HG03469 (cell line): ENCODE measurements at regions not wholly inside any gene's neighbourhood (a gene's known extent, or its start where the extent isn't known, plus 50 kb on each side); places are given as distances from the start of the nearest gene placed in this dataset.

Experiments
- ATAC-seq: cut with Tn5 transposase; IDR thresholded peaks from one replicate; pipeline ENCODE4 v1.9.1; 2021; ENCODE audit warnings: mild to moderate bottlenecking, moderate library complexity, moderate number of reproducible peaks; ENCODE audit not compliant: unreplicated experiment

- ATAC-seq = no peak
Observed at GRCh38 chr11:116109228-116109627, 605.0 kb upstream of the CADM1 start.

- ATAC-seq = no peak
Observed at GRCh38 chr11:116108161-116108560, 603.9 kb upstream of the CADM1 start.

GRCh38 chr11:116107229-116107628 is 603.0 kb upstream of the CADM1 start:
- no peak for ATAC-seq

- ATAC-seq = no peak
Observed at GRCh38 chr11:116104498-116105174, 600.4 kb upstream of the CADM1 start.

GRCh38 chr11:116101902-116102301 is 597.7 kb upstream of the CADM1 start:
- no peak for ATAC-seq

GRCh38 chr11:116100016-116100415 is 595.8 kb upstream of the CADM1 start:
- no peak for ATAC-seq

GRCh38 chr11:116099541-116099940 is 595.3 kb upstream of the CADM1 start:
- ATAC-seq = no peak

- ATAC-seq = no peak
Observed at GRCh38 chr11:116096272-116096995, 592.2 kb upstream of the CADM1 start.

- ATAC-seq = no peak
Observed at GRCh38 chr11:116093481-116094270, 589.5 kb upstream of the CADM1 start.

GRCh38 chr11:116093065-116093464 is 588.9 kb upstream of the CADM1 start:
- ATAC-seq = no peak

- no peak for ATAC-seq
Observed at GRCh38 chr11:116086426-116086825, 582.2 kb upstream of the CADM1 start.

GRCh38 chr11:116085031-116085635 is 580.9 kb upstream of the CADM1 start:
- ATAC-seq = no peak

- ATAC-seq = no peak
Observed at GRCh38 chr11:116084511-116084910, 580.3 kb upstream of the CADM1 start.

- ATAC-seq = no peak
Observed at GRCh38 chr11:116082256-116082655, 578.0 kb upstream of the CADM1 start.

- ATAC-seq = no peak
Observed at GRCh38 chr11:116079580-116079979, 575.4 kb upstream of the CADM1 start.

- ATAC-seq = no peak
Observed at GRCh38 chr11:116078101-116078591, 573.9 kb upstream of the CADM1 start.

GRCh38 chr11:116077092-116077491 is 572.9 kb upstream of the CADM1 start:
- no peak for ATAC-seq

- peak; percentile 59 for ATAC-seq
Observed at GRCh38 chr11:116073854-116074837, 569.9 kb upstream of the CADM1 start.

GRCh38 chr11:116072601-116073410 is 568.6 kb upstream of the CADM1 start:
- no peak for ATAC-seq
